Endothelial cell (in vitro differentiated cells): ENCODE measurements at regions not wholly inside any gene's neighbourhood (a gene's known extent, or its start where the extent isn't known, plus 50 kb on each side); places are given as distances from the start of the nearest gene placed in this dataset.

ENCODE experiments used
- DNase-seq: peaks from one replicate; pipeline ENCODE4 v3.0.0; 2021; ENCODE audit warnings: low spot score
- H3K27ac Mint-ChIP-seq: one replicate; pipeline ENCODE4 v1.8.0; 2021; ENCODE audit warnings: mixed read lengths, inconsistent platforms; ENCODE audit not compliant: unreplicated experiment
- H3K27me3 Mint-ChIP-seq: one replicate; pipeline ENCODE4 v1.8.0; 2021; ENCODE audit warnings: mild to moderate bottlenecking, moderate library complexity, mixed read lengths, inconsistent platforms; ENCODE audit not compliant: unreplicated experiment
- H3K36me3 Mint-ChIP-seq: one replicate; pipeline ENCODE4 v1.8.0; 2021; ENCODE audit warnings: mild to moderate bottlenecking, low read depth, mixed read lengths, inconsistent platforms; ENCODE audit not compliant: unreplicated experiment
- H3K4me1 Mint-ChIP-seq: one replicate; pipeline ENCODE4 v1.8.0; 2021; ENCODE audit warnings: mild to moderate bottlenecking, mixed read lengths, inconsistent platforms; ENCODE audit not compliant: unreplicated experiment
- H3K4me3 Mint-ChIP-seq: one replicate; pipeline ENCODE4 v1.8.0; 2021; ENCODE audit warnings: mild to moderate bottlenecking, mixed read lengths, inconsistent platforms; ENCODE audit not compliant: unreplicated experiment
- H3K9me3 Mint-ChIP-seq: one replicate; pipeline ENCODE4 v1.8.0; 2021; ENCODE audit warnings: mixed read lengths, inconsistent platforms; ENCODE audit not compliant: unreplicated experiment
- CTCF ChIP-seq: fragments of 200-600 bp; sonication (generic); IDR thresholded peaks from one replicate; pipeline ENCODE4 v1.5.0; 2021; ENCODE audit warnings: antibody characterized with exemption; ENCODE audit not compliant: unreplicated experiment

- Mint-ChIP-seq H3K4me1 (peaks cover 41% of the 10 kb centered on the region), H3K36me3 (peaks cover 5% of the 10 kb centered on the region), H3K27ac (peak overlapping the region; percentile 48), H3K27me3 (peaks cover 5% of the 10 kb centered on the region), H3K9me3 (no peaks in the 10 kb centered on the region), H3K4me3 (no peak overlapping the region)
- DNase-seq: peak; percentile 7
- no peak for TF ChIP-seq CTCF
These were observed 125.5 kb upstream of the IRX3 start for GRCh38 chr16:54412037-54412436.

DNA sequence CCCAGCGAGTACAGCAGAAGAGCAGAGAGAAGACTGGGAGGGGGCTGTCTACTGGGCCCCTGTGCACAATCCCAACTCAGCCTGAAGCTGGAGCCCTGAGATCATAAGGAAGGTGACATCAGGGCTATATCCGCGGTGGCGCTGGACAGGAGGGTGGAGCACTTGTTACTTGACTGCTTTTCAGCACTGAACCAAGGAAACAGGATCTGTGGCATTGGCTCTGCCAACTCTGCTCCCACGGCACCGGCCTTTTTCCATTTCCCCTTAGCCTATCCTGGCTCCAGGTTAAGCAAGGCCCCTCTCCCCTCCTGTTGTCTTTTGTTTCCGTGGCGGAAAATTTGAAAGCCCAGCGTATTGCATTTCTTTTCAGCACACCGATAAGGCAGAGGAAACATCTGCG, 125.0 kb upstream of the IRX3 start:
- DNase-seq: peak; percentile 61
- Mint-ChIP-seq H3K4me3 (no peak overlapping the region), H3K9me3 (no peaks in the 10 kb centered on the region), H3K27me3 (peaks cover 5% of the 10 kb centered on the region), H3K36me3 (peaks cover 5% of the 10 kb centered on the region), H3K27ac (peak overlapping the region; percentile 64), H3K4me1 (peaks cover 41% of the 10 kb centered on the region)
- TF ChIP-seq CTCF: no peak

- no peak overlapping the region for H3K27ac Mint-ChIP-seq
- no peaks in the 10 kb centered on the region for H3K36me3 Mint-ChIP-seq
- H3K4me3 Mint-ChIP-seq: no peak overlapping the region
- H3K9me3 Mint-ChIP-seq: no peaks in the 10 kb centered on the region
- peaks cover 38% of the 10 kb centered on the region for H3K4me1 Mint-ChIP-seq
- no peak for DNase-seq
- TF ChIP-seq CTCF: no peak
- peaks cover 7% of the 10 kb centered on the region for H3K27me3 Mint-ChIP-seq
These were observed 123.4 kb upstream of the IRX3 start for GRCh38 chr16:54409982-54410381.

GRCh38 chr16:54407596-54407995, 121.0 kb upstream of the IRX3 start:
- Mint-ChIP-seq H3K36me3 (no peaks in the 10 kb centered on the region), H3K9me3 (no peaks in the 10 kb centered on the region), H3K4me3 (no peak overlapping the region), H3K4me1 (peaks cover 20% of the 10 kb centered on the region), H3K27me3 (peaks cover 7% of the 10 kb centered on the region), H3K27ac (no peak overlapping the region)
- TF ChIP-seq CTCF: no peak
- DNase-seq: no peak

DNA sequence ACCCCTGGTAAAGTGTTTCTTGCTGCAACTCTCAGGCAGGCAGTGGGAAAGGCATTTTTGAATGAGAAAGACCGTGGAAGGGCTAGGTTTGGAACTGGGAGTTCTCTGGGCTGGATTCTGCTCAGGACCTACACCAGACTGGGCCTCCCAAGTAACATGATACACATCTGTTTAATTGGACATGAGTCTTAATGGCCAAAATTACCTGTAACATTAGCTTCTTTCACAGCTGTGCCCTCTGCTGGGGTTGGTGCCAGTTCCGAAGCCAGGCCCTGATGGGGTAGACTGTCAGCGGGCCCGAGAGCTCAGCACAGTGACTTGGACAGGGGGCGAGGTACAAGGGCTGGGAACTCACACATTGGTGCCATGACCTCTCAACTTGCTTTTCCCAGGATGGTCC, 118.9 kb upstream of the IRX3 start:
- Mint-ChIP-seq H3K36me3 (no peaks in the 10 kb centered on the region), H3K27ac (no peak overlapping the region), H3K4me1 (peaks cover 8% of the 10 kb centered on the region), H3K27me3 (peaks cover 7% of the 10 kb centered on the region), H3K9me3 (no peaks in the 10 kb centered on the region), H3K4me3 (no peak overlapping the region)
- no peak for TF ChIP-seq CTCF
- DNase-seq: no peak
